H1 (cell line): ENCODE measurements at regions not wholly inside any gene's neighbourhood (a gene's known extent, or its start where the extent isn't known, plus 50 kb on each side); places are given as distances from the start of the nearest gene placed in this dataset.

ENCODE experiments used
- CTCF ChIA-PET: fragments of 300-600 bp; sonication (Branson Sonifier 250); formaldehyde crosslinking; loops from one replicate; lab custom pipeline; 2021; ENCODE audit not compliant: partially characterized antibody; lab: Charles Lee
- POLR2A ChIA-PET: fragments of 300-600 bp; sonication (Branson Sonifier 250); formaldehyde crosslinking; loops from one replicate; lab custom pipeline; 2021; ENCODE audit warnings: inconsistent platforms; ENCODE audit not compliant: partially characterized antibody; lab: Charles Lee
- DNase-seq, 2 experiments: peaks; one replicate each; pipeline versions ENCODE4 v3.0.0 to v3.0.0-alpha.2; 2010 to 2022; ENCODE audit warnings: low spot score in 2 of 2, low read depth in 1 of 2, mixed read lengths in 1 of 2
- FAIRE-seq: peaks from 2 replicates; lab custom pipeline; 2011; peaks lifted over from hg19 to GRCh38; lab: Jason Lieb, UNC
- H2AFZ ChIP-seq: 2 replicates; pipeline ENCODE4 v1.8.1; 2012; ENCODE audit warnings: low read length, inconsistent platforms
- H2AK5ac ChIP-seq: 2 replicates; pipeline ENCODE4 v1.6.1; 2013; ENCODE audit warnings: low read depth, low read length
- H2BK120ac ChIP-seq: replicated peaks from 2 replicates; pipeline ENCODE3; 2013; ENCODE audit warnings: low read depth, low read length, inconsistent platforms
- H2BK12ac ChIP-seq: 2 replicates; pipeline ENCODE4 v1.6.1; 2013; ENCODE audit warnings: low read depth, low read length
- H2BK15ac ChIP-seq: 2 replicates; pipeline ENCODE4 v1.6.1; 2013; ENCODE audit warnings: low read length
- H2BK20ac ChIP-seq: 2 replicates; pipeline ENCODE4 v1.6.1; 2013; ENCODE audit warnings: low read length
- H2BK5ac ChIP-seq: 2 replicates; pipeline ENCODE4 v1.6.1; 2013; ENCODE audit warnings: low read depth, low read length
- H3K14ac ChIP-seq: 2 replicates; pipeline ENCODE4 v1.6.1; 2013; ENCODE audit warnings: inconsistent platforms; ENCODE audit not compliant: insufficient read length
- H3K18ac ChIP-seq: 2 replicates; pipeline ENCODE4 v1.6.1; 2013; ENCODE audit warnings: low read length; ENCODE audit errors: extremely low read depth
- H3K23ac ChIP-seq: 2 replicates; pipeline ENCODE4 v1.6.1; 2013; ENCODE audit warnings: inconsistent platforms; ENCODE audit not compliant: insufficient read length
- H3K23me2 ChIP-seq: 2 replicates; pipeline ENCODE4 v1.6.1; 2013; ENCODE audit warnings: low read depth, low read length
- H3K27ac ChIP-seq: 2 replicates; pipeline ENCODE4 v1.6.1; 2011; ENCODE audit warnings: low read depth, low read length, inconsistent platforms
- H3K27me3 ChIP-seq, 4 experiments: replicated peaks in 1 of 4; 1 replicate in 1 of 4; 2 replicates in 3 of 4; pipeline versions ENCODE4 v1.6.1 to v1.8.1; 2011 to 2013; ENCODE audit warnings: low read length in 3 of 4, mild to moderate bottlenecking in 3 of 4, inconsistent platforms in 2 of 4, mixed read lengths in 2 of 4, moderate library complexity in 1 of 4; ENCODE audit not compliant: control insufficient read depth in 3 of 4, insufficient read depth in 3 of 4; ENCODE audit errors: extremely low read depth in 1 of 4
- H3K36me3 ChIP-seq, 4 experiments: 2 replicates each; pipeline versions ENCODE4 v1.6.1 to v1.8.1; 2011 to 2013; ENCODE audit warnings: mild to moderate bottlenecking in 4 of 4, low read length in 3 of 4, moderate library complexity in 2 of 4, control low read depth in 1 of 4, inconsistent platforms in 1 of 4; ENCODE audit not compliant: insufficient read depth in 4 of 4, control insufficient read depth in 2 of 4
- H3K4ac ChIP-seq: replicated peaks from 2 replicates; pipeline ENCODE3; 2013; ENCODE audit warnings: low read length, low read depth, mixed read lengths, inconsistent platforms; ENCODE audit not compliant: insufficient read length
- H3K4me1 ChIP-seq, 4 experiments: replicated peaks in 1 of 4; 1 replicate in 1 of 4; 2 replicates in 3 of 4; pipeline versions ENCODE4 v1.6.1 to v1.8.1; 2011 to 2013; ENCODE audit warnings: low read length in 3 of 4, inconsistent platforms in 2 of 4, mixed read lengths in 1 of 4; ENCODE audit not compliant: insufficient read depth in 4 of 4, control insufficient read depth in 3 of 4
- H3K4me2 ChIP-seq, 2 experiments: 2 replicates each; pipeline versions ENCODE4 v1.6.1 to v1.8.1; 2011 to 2013; ENCODE audit warnings: low read depth in 2 of 2, low read length in 2 of 2, control low read depth in 1 of 2, inconsistent platforms in 1 of 2, mild to moderate bottlenecking in 1 of 2; ENCODE audit not compliant: insufficient read depth in 1 of 2
- H3K4me3 ChIP-seq, 4 experiments: fragments of 200-600, 300-600 bp in 1 of 4; sonication (generic), shearing (Covaris generic), sonication (Bioruptor Twin) in 1 of 4; 2 replicates each; pipeline versions ENCODE4 v1.5.1 to v1.8.1; 2011 to 2016; ENCODE audit warnings: low read length in 4 of 4, low read depth in 3 of 4, control low read depth in 2 of 4, inconsistent platforms in 2 of 4, mild to moderate bottlenecking in 2 of 4, mixed read lengths in 1 of 4, moderate library complexity in 1 of 4; ENCODE audit not compliant: insufficient read depth in 2 of 4; ENCODE audit errors: extremely low read depth in 1 of 4
- H3K56ac ChIP-seq: replicated peaks from 2 replicates; pipeline ENCODE3; 2013; ENCODE audit warnings: low read depth, mild to moderate bottlenecking, mixed read lengths, low read length, inconsistent platforms; ENCODE audit not compliant: insufficient read length
- H3K79me1 ChIP-seq: 2 replicates; pipeline ENCODE4 v1.6.1; 2013; ENCODE audit warnings: low read depth, low read length, control low read depth
- H3K79me2 ChIP-seq, 2 experiments: 2 replicates each; pipeline versions ENCODE4 v1.6.1 to v1.8.1; 2012 to 2013; ENCODE audit warnings: low read length in 2 of 2, mild to moderate bottlenecking in 2 of 2, inconsistent platforms in 1 of 2; ENCODE audit not compliant: insufficient read depth in 2 of 2, control insufficient read depth in 1 of 2
- H3K9ac ChIP-seq, 4 experiments: replicated peaks in 1 of 4; 1 replicate in 1 of 4; 2 replicates in 3 of 4; pipeline versions ENCODE4 v1.6.1 to v1.8.1; 2011 to 2013; ENCODE audit warnings: low read depth in 3 of 4, low read length in 3 of 4, control low read depth in 2 of 4, mild to moderate bottlenecking in 2 of 4, moderate library complexity in 2 of 4, inconsistent platforms in 1 of 4; ENCODE audit errors: extremely low read depth in 1 of 4
- H3K9me3 ChIP-seq, 2 experiments: 2 replicates each; pipeline versions ENCODE4 v1.6.1 to v1.8.1; 2012 to 2013; ENCODE audit warnings: mild to moderate bottlenecking in 2 of 2, moderate library complexity in 2 of 2, control low read depth in 1 of 2, inconsistent platforms in 1 of 2, low read depth in 1 of 2, low read length in 1 of 2, mixed read lengths in 1 of 2; ENCODE audit not compliant: insufficient read depth in 2 of 2
- H4K20me1 ChIP-seq, 2 experiments: replicated peaks in 1 of 2; 2 replicates each; pipeline versions ENCODE3 to v1.8.1; 2011 to 2013; ENCODE audit warnings: inconsistent platforms in 2 of 2, low read length in 2 of 2, mild to moderate bottlenecking in 1 of 2; ENCODE audit not compliant: insufficient read depth in 2 of 2, control insufficient read depth in 1 of 2
- H4K5ac ChIP-seq: 2 replicates; pipeline ENCODE4 v1.6.1; 2013; ENCODE audit warnings: low read length, low read depth, mixed read lengths, inconsistent platforms; ENCODE audit not compliant: insufficient read length
- H4K8ac ChIP-seq: 2 replicates; pipeline ENCODE4 v1.8.0; 2013; ENCODE audit warnings: mild to moderate bottlenecking, moderate library complexity, low read length, inconsistent platforms; ENCODE audit not compliant: insufficient read depth; ENCODE audit errors: extremely low read depth
- H4K91ac ChIP-seq: replicated peaks from 2 replicates; pipeline ENCODE3; 2013; ENCODE audit warnings: low read length, mixed read lengths, inconsistent platforms; ENCODE audit not compliant: insufficient read length
- EGR1 ChIP-seq: IDR thresholded peaks from 2 replicates; pipeline ENCODE4 v1.6.1; 2011; ENCODE audit warnings: low read depth, low read length, borderline replicate concordance
- MAFK ChIP-seq: IDR thresholded peaks from 2 replicates; pipeline ENCODE4 v1.6.1; 2012; ENCODE audit warnings: low read depth, mild to moderate bottlenecking, improper control_type of control experiment, low read length
- WGBS, 2 experiments: shearing (Covaris generic) in 1 of 2; methylation state at CpG; one replicate each; pipeline versions ENCODE4 v1.1.6 to v1.1.7; 2013 to 2015; ENCODE audit warnings: low lambda C conversion rate in 2 of 2, mixed read lengths in 2 of 2, inconsistent platforms in 1 of 2, low coverage in 1 of 2, missing lambda C conversion rate in 1 of 2; ENCODE audit not compliant: insufficient replicate concordance in 2 of 2, insufficient coverage in 1 of 2, insufficient read length in 1 of 2; ENCODE audit errors: extremely low coverage in 1 of 2, missing lambda C conversion rate in 1 of 2; 5-methylcytosine and 5-hydroxymethylcytosine counted together

DNA sequence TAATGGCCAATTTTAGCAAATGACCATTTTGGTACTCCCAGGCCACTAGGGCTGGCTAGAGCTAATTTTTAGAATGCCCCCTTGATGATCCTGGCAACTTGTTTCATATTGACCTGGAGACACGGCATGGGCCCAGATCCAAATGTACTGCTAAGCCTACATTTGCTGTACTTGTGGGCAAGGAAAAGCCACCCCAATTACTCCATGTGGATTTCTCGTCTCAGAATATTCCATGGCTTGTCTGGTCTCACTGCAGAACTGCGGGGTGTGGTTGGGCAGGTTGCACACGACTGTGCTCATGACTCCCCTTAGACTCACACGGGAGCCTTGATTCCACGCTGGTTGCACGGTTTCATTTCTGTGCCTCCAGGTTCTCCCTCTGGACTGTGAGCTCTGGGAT lies 140.9 kb downstream of the RPLP1 start:
- CTCF ChIA-PET = interaction anchor here (1.1 to 2.0 kb wide), 5 partner anchors 8 to 874 kb away, joined by 3 to 11 read pairs (median 4); no protein-coding TSS in a partner anchor

More for the DNA sequence above, 140.9 kb downstream of the RPLP1 start:
- Histone ChIP-seq H3K23me2 (peaks cover 2% of the 10 kb centered on the region; the same call in 1 of the 2 replicates), H3K79me1 (no peaks in the 10 kb centered on the region), H3K36me3 (no peaks in the 10 kb centered on the region), H3K14ac (no peak overlapping the region), H2BK15ac (no peak overlapping the region), H4K91ac (no peak overlapping the region), H3K4me1 (no peaks in the 10 kb centered on the region), H3K27ac (no peak overlapping the region), H4K8ac (no peak overlapping the region), H3K9ac (no peak overlapping the region), H3K56ac (no peak overlapping the region), H3K18ac (no peak overlapping the region), H2BK12ac (no peak overlapping the region), H3K27me3 (no peaks in the 10 kb centered on the region), H2BK20ac (no peak overlapping the region), H3K4me2 (no peak overlapping the region), H2AK5ac (no peak overlapping the region), H4K20me1 (no peaks in the 10 kb centered on the region), H3K9me3 (no peaks in the 10 kb centered on the region), H3K4me3 (no peak overlapping the region), H3K4ac (no peak overlapping the region), H3K79me2 (no peaks in the 10 kb centered on the region), H4K5ac (no peak overlapping the region), H2AFZ (no peak overlapping the region), H3K23ac (no peak overlapping the region), H2BK5ac (no peak overlapping the region), H2BK120ac (no peak overlapping the region)
- DNase-seq = no peak
- WGBS, 2 experiments = 88% methylated on average over 7 of the region's 7 CpGs; no CpG with 5 or more reads in 1 of the 2 experiments
- TF ChIP-seq EGR1 = no peak
- TF ChIP-seq MAFK = no peak
- POLR2A ChIA-PET = no interaction called here
- FAIRE-seq = no peak
